ENCODE measurements at regions not wholly inside any gene's neighbourhood (a gene's known extent, or its start where the extent isn't known, plus 50 kb on each side); places are given as distances from the start of the nearest gene placed in this dataset.

DNA sequence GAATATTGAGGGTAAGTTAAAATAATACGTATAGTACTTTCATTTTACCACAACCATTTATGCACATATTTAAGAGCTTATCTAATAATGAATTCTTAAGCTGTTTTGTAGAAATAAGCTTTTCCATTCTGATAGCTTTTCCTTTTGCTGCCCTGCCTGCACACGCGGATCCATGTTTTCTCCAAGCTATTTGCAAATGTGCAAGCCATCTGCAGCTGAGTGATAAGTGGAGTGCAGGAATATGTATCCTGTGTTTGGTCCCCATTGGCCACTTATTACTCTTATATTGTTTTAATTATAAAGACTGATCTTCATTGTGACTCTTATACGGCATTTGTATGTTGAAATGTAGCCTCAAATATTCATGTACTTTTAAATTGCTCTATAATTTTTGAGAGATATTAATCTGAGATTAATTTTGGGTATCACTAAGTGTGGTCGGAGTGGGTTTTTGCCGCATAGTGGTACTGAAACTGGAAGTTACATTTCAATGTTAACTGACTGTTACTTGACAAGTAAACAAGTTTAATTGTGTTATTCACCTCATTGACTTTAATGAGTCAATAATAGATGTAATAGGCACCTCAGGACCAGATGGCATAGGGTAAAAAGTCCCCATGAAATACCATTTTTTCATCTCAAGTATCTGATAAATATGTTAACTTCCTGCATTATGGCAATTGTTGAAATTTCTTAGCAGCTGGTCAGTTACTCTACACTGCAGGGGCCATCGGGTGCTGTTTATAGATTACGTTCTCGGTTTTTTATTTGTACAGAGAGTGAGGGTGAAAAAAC lies 1567.4 kb downstream of the EFNB2 start:
- H3K4me3 ChIP-seq (replicated peaks in 1 of 2; ENCODE audit: low read depth in 2 of 2, low read length in 2 of 2), result no peak overlapping the region
- TF ChIP-seq, protein P1, sequence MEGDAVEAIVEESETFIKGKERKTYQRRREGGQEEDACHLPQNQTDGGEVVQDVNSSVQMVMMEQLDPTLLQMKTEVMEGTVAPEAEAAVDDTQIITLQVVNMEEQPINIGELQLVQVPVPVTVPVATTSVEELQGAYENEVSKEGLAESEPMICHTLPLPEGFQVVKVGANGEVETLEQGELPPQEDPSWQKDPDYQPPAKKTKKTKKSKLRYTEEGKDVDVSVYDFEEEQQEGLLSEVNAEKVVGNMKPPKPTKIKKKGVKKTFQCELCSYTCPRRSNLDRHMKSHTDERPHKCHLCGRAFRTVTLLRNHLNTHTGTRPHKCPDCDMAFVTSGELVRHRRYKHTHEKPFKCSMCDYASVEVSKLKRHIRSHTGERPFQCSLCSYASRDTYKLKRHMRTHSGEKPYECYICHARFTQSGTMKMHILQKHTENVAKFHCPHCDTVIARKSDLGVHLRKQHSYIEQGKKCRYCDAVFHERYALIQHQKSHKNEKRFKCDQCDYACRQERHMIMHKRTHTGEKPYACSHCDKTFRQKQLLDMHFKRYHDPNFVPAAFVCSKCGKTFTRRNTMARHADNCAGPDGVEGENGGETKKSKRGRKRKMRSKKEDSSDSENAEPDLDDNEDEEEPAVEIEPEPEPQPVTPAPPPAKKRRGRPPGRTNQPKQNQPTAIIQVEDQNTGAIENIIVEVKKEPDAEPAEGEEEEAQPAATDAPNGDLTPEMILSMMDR (IDR thresholded peaks at IDR 0.05; ENCODE audit: low read depth, low read length), result no peak
- DNase-seq (ENCODE audit: low read depth in 2 of 2), result no peak

DNA sequence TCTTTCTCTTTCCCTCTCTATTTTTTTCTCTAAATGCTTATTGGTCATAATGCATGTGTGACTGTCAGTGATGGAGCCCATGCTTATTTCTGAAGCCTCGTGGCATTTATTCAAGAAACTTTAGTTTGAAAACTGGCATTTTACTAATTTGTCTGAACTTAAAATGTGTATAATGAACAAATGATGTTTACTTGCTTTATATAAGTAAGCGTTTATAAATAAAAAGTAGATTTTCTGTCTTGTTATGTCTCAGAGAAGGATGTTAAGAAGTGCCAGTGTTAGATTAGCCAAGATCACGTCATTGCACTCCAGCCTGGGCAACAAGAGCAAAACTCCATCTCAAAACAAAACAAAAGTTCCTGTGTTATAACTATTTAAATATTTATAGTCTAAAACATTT lies 1568.1 kb downstream of the EFNB2 start:
- TF ChIP-seq, protein P1 (IDR thresholded peaks at IDR 0.05; ENCODE audit: low read depth, low read length), result no peak
- DNase-seq (ENCODE audit: low read depth in 2 of 2), result no peak
- H3K4me3 ChIP-seq (replicated peaks in 1 of 2; ENCODE audit: low read depth in 2 of 2, low read length in 2 of 2), result no peak overlapping the region

DNA sequence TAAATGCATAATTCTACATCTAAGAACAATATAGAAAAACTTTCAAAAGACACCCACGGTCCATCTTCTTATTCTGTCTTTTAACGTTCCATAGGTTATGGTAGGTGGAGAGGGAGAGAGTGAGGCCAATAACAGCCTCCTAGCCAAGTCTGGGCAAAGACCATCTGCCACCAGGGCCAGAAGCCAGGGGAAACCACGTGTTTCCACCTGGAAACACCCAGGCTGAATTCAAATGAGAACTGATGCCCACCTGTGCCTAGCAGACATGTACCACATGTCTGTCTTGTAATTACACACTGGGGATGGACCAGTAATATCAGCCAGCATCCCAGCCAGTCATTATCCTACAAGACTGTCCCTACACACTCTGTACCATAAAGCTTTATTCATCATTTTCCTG lies 1573.1 kb downstream of the EFNB2 start:
- DNase-seq (ENCODE audit: low read depth in 2 of 2), result no peak
- TF ChIP-seq, protein P1 (IDR thresholded peaks at IDR 0.05; ENCODE audit: low read depth, low read length), result no peak
- no peak overlapping the region for H3K4me3 ChIP-seq (replicated peaks in 1 of 2; ENCODE audit: low read depth in 2 of 2, low read length in 2 of 2)

DNA sequence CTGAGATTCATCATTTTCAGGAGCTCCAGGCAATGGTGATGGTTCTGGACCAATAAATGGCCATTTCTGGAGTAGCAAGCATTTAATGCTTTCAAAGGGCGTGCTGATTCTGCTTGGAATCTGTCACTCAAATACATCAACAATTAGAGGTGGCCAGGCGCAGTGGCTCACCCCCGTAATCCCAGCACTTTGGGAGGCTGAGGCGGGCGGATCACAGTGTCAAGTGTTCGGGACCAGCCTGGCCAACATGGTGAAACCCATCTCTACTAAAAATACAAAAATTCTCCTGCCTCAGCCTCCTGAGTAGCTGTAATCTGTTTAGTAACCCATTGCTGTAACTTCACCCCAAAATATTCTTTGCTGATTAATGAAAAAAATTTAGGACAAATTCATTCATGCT lies 1574.2 kb downstream of the EFNB2 start:
- no peak overlapping the region for H3K4me3 ChIP-seq (replicated peaks in 1 of 2; ENCODE audit: low read depth in 2 of 2, low read length in 2 of 2)
- no peak for DNase-seq (ENCODE audit: low read depth in 2 of 2)
- TF ChIP-seq, protein P1 (IDR thresholded peaks at IDR 0.05; ENCODE audit: low read depth, low read length), result no peak

DNA sequence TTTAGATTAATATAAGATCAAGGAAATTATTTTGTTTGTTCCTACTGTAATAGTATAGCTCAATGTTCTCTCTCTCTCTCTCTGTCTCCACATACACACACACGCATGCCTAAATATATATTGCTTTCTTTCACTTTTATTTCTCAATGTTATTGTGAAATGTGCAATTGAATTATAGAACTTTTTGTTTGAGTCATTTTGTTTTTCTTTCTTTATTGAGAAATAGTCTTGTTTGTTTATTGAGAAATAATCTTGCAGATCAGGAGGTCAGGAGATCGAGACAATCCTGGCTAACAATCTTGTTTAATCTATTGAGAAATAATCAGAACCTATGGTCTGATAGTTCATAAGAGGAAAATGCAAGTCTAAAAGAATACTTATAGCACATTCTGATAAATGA lies 1581.3 kb downstream of the EFNB2 start:
- no peak overlapping the region for H3K4me3 ChIP-seq (replicated peaks in 1 of 2; ENCODE audit: low read depth in 2 of 2, low read length in 2 of 2)
- peak in 1 of 2 donors; percentile 58 for DNase-seq (ENCODE audit: low read depth in 2 of 2)
- TF ChIP-seq, protein P1 (IDR thresholded peaks at IDR 0.05; ENCODE audit: low read depth, low read length), result no peak

DNA sequence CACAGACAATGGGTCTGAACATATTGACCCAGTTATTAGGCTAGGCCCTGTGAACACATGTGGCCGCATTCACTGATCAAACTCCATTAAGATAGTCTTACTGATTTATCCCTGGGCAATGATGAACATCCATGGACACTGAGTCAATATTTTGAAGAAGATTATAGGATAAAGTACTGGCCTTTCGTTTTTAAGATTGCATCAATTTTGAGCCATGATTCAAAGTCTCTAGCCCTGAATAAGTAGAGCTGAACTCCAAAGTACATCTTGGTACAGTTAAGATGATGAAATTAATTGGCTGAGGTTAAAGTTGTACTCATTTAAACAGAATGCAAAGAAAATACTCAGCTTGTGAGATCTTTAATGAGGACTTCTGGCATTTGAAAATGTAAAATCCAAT lies 1581.9 kb downstream of the EFNB2 start:
- DNase-seq (ENCODE audit: low read depth in 2 of 2), result peak; percentile 1 to 65
- TF ChIP-seq, protein P1 (IDR thresholded peaks at IDR 0.05; ENCODE audit: low read depth, low read length), result no peak
- H3K4me3 ChIP-seq (replicated peaks in 1 of 2; ENCODE audit: low read depth in 2 of 2, low read length in 2 of 2), result no peak overlapping the region
